Endothelial cell of umbilical vein (primary cell): ENCODE measurements at regions not wholly inside any gene's neighbourhood (a gene's known extent, or its start where the extent isn't known, plus 50 kb on each side); places are given as distances from the start of the nearest gene placed in this dataset.

Source experiments
- BruUV-seq: library from RNA; stranded (reverse); fragments of 400-500 nt; replicated peaks from 2 replicates; lab custom pipeline; 2021; lab: Mats Ljungman, UMichigan
- CTCF ChIA-PET: fragments of 300-600, 350-600 bp; sonication (Branson Sonifier 250); formaldehyde crosslinking; loops from one replicate; lab custom pipeline; 2021; ENCODE audit warnings: antibody characterized with exemption, inconsistent platforms; lab: Charles Lee
- POLR2A ChIA-PET: fragments of 300-600, 350-600 bp; sonication (Branson Sonifier 250); formaldehyde crosslinking; loops from one replicate; lab custom pipeline; 2021; ENCODE audit warnings: antibody characterized with exemption, inconsistent platforms; lab: Charles Lee
- DNase-seq: peaks from one replicate; pipeline ENCODE4 v3.0.0-alpha.2; 2011; ENCODE audit warnings: low read depth, low spot score
- FAIRE-seq: peaks from 2 replicates; lab custom pipeline; 2011; peaks lifted over from hg19 to GRCh38; lab: Jason Lieb, UNC
- H2AFZ ChIP-seq: 2 replicates; pipeline ENCODE4 v1.6.0; 2012; ENCODE audit warnings: low read depth, low read length, control low read depth, inconsistent platforms
- H3K27ac ChIP-seq: 2 replicates; pipeline ENCODE4 v1.5.1; 2011; ENCODE audit warnings: low read depth, mild to moderate bottlenecking, control low read depth, low read length, moderate library complexity; ENCODE audit not compliant: insufficient read depth
- H3K27me3 ChIP-seq, 2 experiments: 2 replicates each; pipeline versions ENCODE4 v1.6.0 to v1.6.1; 2011; ENCODE audit warnings: low read length in 2 of 2, mixed read lengths in 1 of 2; ENCODE audit not compliant: control insufficient read depth in 2 of 2, insufficient read depth in 2 of 2
- H3K36me3 ChIP-seq, 2 experiments: 2 replicates in 1 of 2; 3 replicates in 1 of 2; pipeline ENCODE4 v1.5.1; 2011; ENCODE audit warnings: low read length in 2 of 2, mild to moderate bottlenecking in 1 of 2, moderate library complexity in 1 of 2; ENCODE audit not compliant: control insufficient read depth in 2 of 2, insufficient read depth in 2 of 2; ENCODE audit errors: extremely low read depth in 1 of 2
- H3K4me1 ChIP-seq: 3 replicates; pipeline ENCODE4 v1.5.1; 2011; ENCODE audit warnings: mild to moderate bottlenecking, low read length; ENCODE audit not compliant: control insufficient read depth, insufficient read depth; ENCODE audit errors: extremely low read depth
- H3K4me2 ChIP-seq: 2 replicates; pipeline ENCODE4 v1.6.1; 2011; ENCODE audit warnings: low read length, control low read depth, mixed read lengths; ENCODE audit not compliant: insufficient read depth
- H3K4me3 ChIP-seq, 3 experiments: fragments of 200-600 bp in 1 of 3; sonication (generic), shearing (Covaris generic) in 1 of 3; replicated peaks in 1 of 3; 2 replicates each; pipeline ENCODE4 v1.5.1; 2011 to 2016; ENCODE audit warnings: control low read depth in 3 of 3, low read length in 3 of 3, mild to moderate bottlenecking in 2 of 3, inconsistent platforms in 1 of 3, low read depth in 1 of 3, moderate library complexity in 1 of 3; ENCODE audit not compliant: insufficient read depth in 1 of 3
- H3K79me2 ChIP-seq: 2 replicates; pipeline ENCODE4 v1.6.0; 2012; ENCODE audit warnings: low read length, inconsistent platforms; ENCODE audit not compliant: control insufficient read depth, insufficient read depth
- H3K9ac ChIP-seq: replicated peaks from 2 replicates; pipeline ENCODE3; 2011; ENCODE audit warnings: low read length, control low read depth; ENCODE audit not compliant: insufficient read depth; ENCODE audit errors: extremely low read depth
- H3K9me1 ChIP-seq: replicated peaks from 3 replicates; pipeline ENCODE4 v1.6.0; 2011; ENCODE audit warnings: mild to moderate bottlenecking, low read length; ENCODE audit not compliant: control insufficient read depth, insufficient read depth; ENCODE audit errors: extremely low read depth
- H3K9me3 ChIP-seq: replicated peaks from 2 replicates; pipeline ENCODE4 v1.5.1; 2012; ENCODE audit warnings: low read length, inconsistent platforms; ENCODE audit not compliant: control insufficient read depth, insufficient read depth
- H4K20me1 ChIP-seq: replicated peaks from 2 replicates; pipeline ENCODE3; 2011; ENCODE audit warnings: mild to moderate bottlenecking, low read length; ENCODE audit not compliant: control insufficient read depth, insufficient read depth; ENCODE audit errors: extremely low read depth
- CTCF ChIP-seq, 2 donors: IDR thresholded peaks; 1 replicate in 1 of 2; 2 replicates in 1 of 2; pipeline ENCODE4 v1.5.1; 2011; ENCODE audit warnings: low read length in 2 of 2, mild to moderate bottlenecking in 2 of 2, moderate library complexity in 2 of 2, control low read depth in 1 of 2, inconsistent platforms in 1 of 2, low read depth in 1 of 2; ENCODE audit not compliant: insufficient read depth in 1 of 2; ENCODE audit errors: extremely low read depth in 1 of 2
- EZH2 ChIP-seq: IDR thresholded peaks from 2 replicates; pipeline ENCODE4 v1.6.1; 2012; ENCODE audit warnings: borderline replicate concordance, low read depth, mild to moderate bottlenecking, moderate library complexity, low read length, inconsistent platforms; ENCODE audit not compliant: severe bottlenecking
- FOS ChIP-seq: IDR thresholded peaks from 2 replicates; pipeline ENCODE4 v1.6.1; 2011; ENCODE audit warnings: mild to moderate bottlenecking, low read length, moderate library complexity, borderline replicate concordance; ENCODE audit not compliant: insufficient read depth
- GATA2 ChIP-seq: IDR thresholded peaks from 2 replicates; pipeline ENCODE4 v1.7.0; 2011; ENCODE audit warnings: low read depth, mild to moderate bottlenecking, moderate library complexity, mixed read lengths, low read length; ENCODE audit not compliant: insufficient read length, insufficient read depth
- JUN ChIP-seq: IDR thresholded peaks from 2 replicates; pipeline ENCODE4 v1.6.1; 2011; ENCODE audit warnings: borderline replicate concordance, low read depth; ENCODE audit not compliant: insufficient read length, insufficient read depth
- MAX ChIP-seq: IDR thresholded peaks from 2 replicates; pipeline ENCODE4 v1.6.1; 2011; ENCODE audit not compliant: insufficient read depth, insufficient read length
- MYC ChIP-seq: IDR thresholded peaks from one replicate; pipeline ENCODE4 v1.6.1; 2011; ENCODE audit warnings: mild to moderate bottlenecking, low read depth, low read length
- POLR2A ChIP-seq: IDR thresholded peaks from 2 replicates; pipeline ENCODE4 v1.6.1; 2012; ENCODE audit warnings: low read depth, mild to moderate bottlenecking, control low read depth, low read length
- POLR2AphosphoS5 ChIP-seq: IDR thresholded peaks from 2 replicates; pipeline ENCODE4 v1.6.1; 2012; ENCODE audit warnings: low read depth, mild to moderate bottlenecking, control low read depth, low read length, moderate library complexity; ENCODE audit not compliant: insufficient read depth
- dilution Hi-C: fragments of 300-500 bp; cut with MboI; formaldehyde crosslinking; loops from one replicate; pipeline ENCODE4 v1.15.0; 2019; ENCODE audit warnings: low sequenced_read_pairs; ENCODE audit not compliant: extremely low pct_ligation_motif_present
- intact Hi-C: fragments of 100-400 bp; cut with micrococcal nuclease; formaldehyde crosslinking; loops from one replicate; pipeline ENCODE4 v1.10.0; 2022

GRCh38 chr1:221904319-221904718 lies 162.4 kb upstream of the DUSP10 start:
- no TSS peak for BruUV-seq
- ChIA-PET POLR2A (no interaction called here), CTCF (no interaction called here)
- intact Hi-C loops (no loop called here), dilution Hi-C loops (no loop called here)
- Histone ChIP-seq H3K9ac (no peak overlapping the region), H3K79me2 (no peaks in the 10 kb centered on the region), H3K4me1 (no peaks in the 10 kb centered on the region), H3K36me3 (no peaks in the 10 kb centered on the region), H2AFZ (no peak overlapping the region), H4K20me1 (no peaks in the 10 kb centered on the region), H3K9me1 (no peaks in the 10 kb centered on the region), H3K27ac (no peak overlapping the region), H3K4me2 (no peak overlapping the region), H3K27me3 (no peaks in the 10 kb centered on the region), H3K9me3 (no peaks in the 10 kb centered on the region), H3K4me3 (no peak overlapping the region)
- no peak for TF ChIP-seq POLR2A
- TF ChIP-seq MAX, result no peak
- no peak for TF ChIP-seq JUN
- TF ChIP-seq FOS, result no peak
- no peak for TF ChIP-seq MYC
- DNase-seq (no peak), FAIRE-seq (no peak)

- ChIA-PET CTCF (no interaction called here), POLR2A (no interaction called here)
- Histone ChIP-seq H3K27ac (no peak overlapping the region), H3K79me2 (no peaks in the 10 kb centered on the region), H4K20me1 (no peaks in the 10 kb centered on the region), H2AFZ (no peak overlapping the region), H3K4me2 (no peak overlapping the region), H3K36me3 (no peaks in the 10 kb centered on the region), H3K9me1 (no peaks in the 10 kb centered on the region), H3K27me3 (peaks cover 0 to 1% of the 10 kb centered on the region in 2 experiments), H3K4me3 (no peak overlapping the region), H3K4me1 (no peaks in the 10 kb centered on the region), H3K9me3 (no peaks in the 10 kb centered on the region), H3K9ac (no peak overlapping the region)
- no peak for TF ChIP-seq POLR2AphosphoS5
- TF ChIP-seq CTCF (IDR thresholded peaks at IDR 0.05; ENCODE audit: extremely low read depth in 1 of 2, insufficient read depth in 1 of 2, low read depth in 1 of 2, low read length in 2 of 2), result no peak
- no peak for TF ChIP-seq JUN
- no peak for TF ChIP-seq EZH2
- no peak for TF ChIP-seq GATA2
- TF ChIP-seq FOS, result no peak
- TF ChIP-seq POLR2A, result no peak
- no peak for TF ChIP-seq MYC
- TF ChIP-seq MAX, result no peak
- no TSS peak for BruUV-seq
- FAIRE-seq (no peak), DNase-seq (no peak)
- intact Hi-C loops, result no loop called here
- dilution Hi-C loops, result no loop called here
Observed at GRCh38 chr1:221903594-221903993, 161.7 kb upstream of the DUSP10 start.
